ENCODE measurements at regions not wholly inside any gene's neighbourhood (a gene's known extent, or its start where the extent isn't known, plus 50 kb on each side); places are given as distances from the start of the nearest gene placed in this dataset.

DNA sequence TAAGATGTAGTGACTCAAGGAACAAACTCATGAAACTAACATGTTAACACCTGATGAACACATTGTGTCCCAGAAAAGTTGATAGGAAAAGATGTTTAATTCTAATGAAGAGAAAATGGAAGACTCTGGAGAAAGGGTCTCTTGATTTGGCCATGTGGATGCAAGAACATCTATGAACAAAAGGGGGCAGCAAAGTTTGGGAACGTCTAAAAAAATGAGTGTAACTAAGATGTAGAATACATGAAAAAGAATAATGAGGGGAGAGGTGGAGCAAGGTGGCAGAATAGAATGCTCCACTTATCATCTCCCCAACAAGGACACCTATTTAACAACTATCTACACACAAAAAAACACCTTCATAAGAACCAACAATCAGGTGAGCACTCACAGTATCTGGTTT is 805.1 kb downstream of the TNS3 start:
- Histone ChIP-seq H4K20me1 (ENCODE audit: insufficient read depth, low read length) (no peaks in the 10 kb centered on the region), H3K4me1 (ENCODE audit: insufficient read depth, low read length, poor library complexity, severe bottlenecking) (no peaks in the 10 kb centered on the region), H2AFZ (ENCODE audit: low read length) (0 out of 2 replicates have a peak overlapping the region, but pooled peaks have one; percentile 39), H3K4me2 (ENCODE audit: low read length) (no peak overlapping the region), H3K9me2 (ENCODE audit: insufficient read depth, low read length) (no peaks in the 10 kb centered on the region), H3K4me3 (ENCODE audit: low read depth, low read length, poor library complexity, severe bottlenecking) (no peak overlapping the region), H3K36me3 (ENCODE audit: insufficient read depth, low read length) (no peaks in the 10 kb centered on the region), H3K79me2 (ENCODE audit: insufficient read depth, low read depth, low read length) (no peaks in the 10 kb centered on the region), H3K27ac (ENCODE audit: low read depth, low read length, poor library complexity, severe bottlenecking) (no peak overlapping the region), H3K9me3 (ENCODE audit: low read length) (0 out of 2 replicates have a peak, but pooled peaks cover under 1% of the 10 kb centered on the region)
- ChIA-PET POLR2A (no interaction called here), CTCF (ENCODE audit: unreplicated experiment) (no interaction called here)
- BruUV-seq (replicated peaks): no TSS peak
- intact Hi-C loops (cut with micrococcal nuclease; ENCODE audit: unreplicated experiment): loop anchor here (1.0 to 10.0 kb wide), 4 partner anchors 312 to 476 kb away; no protein-coding TSS in a partner anchor
- peak; percentile 53 for DNase-seq (ENCODE audit: low spot score)
- TF ChIP-seq, protein P1, sequence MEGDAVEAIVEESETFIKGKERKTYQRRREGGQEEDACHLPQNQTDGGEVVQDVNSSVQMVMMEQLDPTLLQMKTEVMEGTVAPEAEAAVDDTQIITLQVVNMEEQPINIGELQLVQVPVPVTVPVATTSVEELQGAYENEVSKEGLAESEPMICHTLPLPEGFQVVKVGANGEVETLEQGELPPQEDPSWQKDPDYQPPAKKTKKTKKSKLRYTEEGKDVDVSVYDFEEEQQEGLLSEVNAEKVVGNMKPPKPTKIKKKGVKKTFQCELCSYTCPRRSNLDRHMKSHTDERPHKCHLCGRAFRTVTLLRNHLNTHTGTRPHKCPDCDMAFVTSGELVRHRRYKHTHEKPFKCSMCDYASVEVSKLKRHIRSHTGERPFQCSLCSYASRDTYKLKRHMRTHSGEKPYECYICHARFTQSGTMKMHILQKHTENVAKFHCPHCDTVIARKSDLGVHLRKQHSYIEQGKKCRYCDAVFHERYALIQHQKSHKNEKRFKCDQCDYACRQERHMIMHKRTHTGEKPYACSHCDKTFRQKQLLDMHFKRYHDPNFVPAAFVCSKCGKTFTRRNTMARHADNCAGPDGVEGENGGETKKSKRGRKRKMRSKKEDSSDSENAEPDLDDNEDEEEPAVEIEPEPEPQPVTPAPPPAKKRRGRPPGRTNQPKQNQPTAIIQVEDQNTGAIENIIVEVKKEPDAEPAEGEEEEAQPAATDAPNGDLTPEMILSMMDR (conservative IDR thresholded peaks at IDR 0.05; ENCODE audit: low read length): peak; percentile 80
- TF ChIP-seq EZH2phosphoT487 (IDR thresholded peaks at IDR 0.05; ENCODE audit: borderline replicate concordance, low read depth, low read length): no peak

- no peaks in the 10 kb centered on the region for H3K79me2 ChIP-seq (ENCODE audit: insufficient read depth, low read depth, low read length)
- H3K9me3 ChIP-seq (ENCODE audit: low read length): no peaks in the 10 kb centered on the region
- H3K4me1 ChIP-seq (ENCODE audit: insufficient read depth, low read length, poor library complexity, severe bottlenecking): no peaks in the 10 kb centered on the region
- ChIA-PET POLR2A (interaction anchor here (0.6 kb wide), 1 partner anchor 1345 kb away, joined by 3 read pairs; no protein-coding TSS in a partner anchor), CTCF (ENCODE audit: unreplicated experiment) (no interaction called here)
- intact Hi-C loops (cut with micrococcal nuclease; ENCODE audit: unreplicated experiment): loop anchor here (1.0 to 10.0 kb wide), 4 partner anchors 313 to 477 kb away; no protein-coding TSS in a partner anchor
- no TSS peak for BruUV-seq (replicated peaks)
- H3K27ac ChIP-seq (ENCODE audit: low read depth, low read length, poor library complexity, severe bottlenecking): no peak overlapping the region
- no peaks in the 10 kb centered on the region for H4K20me1 ChIP-seq (ENCODE audit: insufficient read depth, low read length)
- TF ChIP-seq EZH2phosphoT487 (IDR thresholded peaks at IDR 0.05; ENCODE audit: borderline replicate concordance, low read depth, low read length): no peak
- TF ChIP-seq, protein P1 (conservative IDR thresholded peaks at IDR 0.05; ENCODE audit: low read length): no peak
- no peaks in the 10 kb centered on the region for H3K9me2 ChIP-seq (ENCODE audit: insufficient read depth, low read length)
- no peak overlapping the region for H3K4me2 ChIP-seq (ENCODE audit: low read length)
- no peaks in the 10 kb centered on the region for H3K36me3 ChIP-seq (ENCODE audit: insufficient read depth, low read length)
- DNase-seq (ENCODE audit: low spot score): no peak
- no peak overlapping the region for H2AFZ ChIP-seq (ENCODE audit: low read length)
- H3K4me3 ChIP-seq (ENCODE audit: low read depth, low read length, poor library complexity, severe bottlenecking): no peak overlapping the region
Measured at GRCh38 chr7:46775776-46776175, 806.1 kb downstream of the TNS3 start.

DNA sequence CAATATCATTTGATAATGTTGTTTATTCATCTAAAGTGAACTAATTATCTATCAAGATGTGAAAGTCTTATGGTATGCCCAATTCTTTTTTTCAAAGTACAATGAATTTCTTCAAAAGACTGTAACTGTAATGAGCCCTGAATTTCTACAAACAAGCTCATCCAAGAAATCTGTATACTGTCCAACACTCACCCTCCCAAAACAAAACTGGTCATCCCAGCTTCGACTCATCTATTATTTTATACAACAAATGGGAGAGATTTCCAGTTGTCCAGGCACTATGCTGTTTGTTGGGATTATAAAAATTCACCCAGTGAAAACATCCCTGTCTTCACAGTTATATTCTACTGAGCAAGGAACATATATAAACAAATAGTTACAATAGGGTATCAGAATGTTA is 806.9 kb downstream of the TNS3 start:
- no TSS peak for BruUV-seq (replicated peaks)
- H3K79me2 ChIP-seq (ENCODE audit: insufficient read depth, low read depth, low read length): no peaks in the 10 kb centered on the region
- no peak overlapping the region for H2AFZ ChIP-seq (ENCODE audit: low read length)
- no peak for DNase-seq (ENCODE audit: low spot score)
- POLR2A ChIA-PET: interaction anchor here (0.6 kb wide), 1 partner anchor 1346 kb away, joined by 3 read pairs; no protein-coding TSS in a partner anchor
- TF ChIP-seq, protein P1 (conservative IDR thresholded peaks at IDR 0.05; ENCODE audit: low read length): no peak
- TF ChIP-seq EZH2phosphoT487 (IDR thresholded peaks at IDR 0.05; ENCODE audit: borderline replicate concordance, low read depth, low read length): no peak
- no peaks in the 10 kb centered on the region for H3K9me2 ChIP-seq (ENCODE audit: insufficient read depth, low read length)
- CTCF ChIA-PET (ENCODE audit: unreplicated experiment): no interaction called here
- H3K4me2 ChIP-seq (ENCODE audit: low read length): no peak overlapping the region
- H3K4me1 ChIP-seq (ENCODE audit: insufficient read depth, low read length, poor library complexity, severe bottlenecking): no peaks in the 10 kb centered on the region
- intact Hi-C loops (cut with micrococcal nuclease; ENCODE audit: unreplicated experiment): loop anchor here (5.0 to 10.0 kb wide), 2 partner anchors 460 to 477 kb away; no protein-coding TSS in a partner anchor
- H4K20me1 ChIP-seq (ENCODE audit: insufficient read depth, low read length): no peaks in the 10 kb centered on the region
- H3K36me3 ChIP-seq (ENCODE audit: insufficient read depth, low read length): no peaks in the 10 kb centered on the region
- no peaks in the 10 kb centered on the region for H3K9me3 ChIP-seq (ENCODE audit: low read length)
- no peak overlapping the region for H3K27ac ChIP-seq (ENCODE audit: low read depth, low read length, poor library complexity, severe bottlenecking)
- H3K4me3 ChIP-seq (ENCODE audit: low read depth, low read length, poor library complexity, severe bottlenecking): no peak overlapping the region
